ENCODE measurements at regions not wholly inside any gene's neighbourhood (a gene's known extent, or its start where the extent isn't known, plus 50 kb on each side); places are given as distances from the start of the nearest gene placed in this dataset.

GRCh38 chr12:16136219-16136988 lies 141.1 kb downstream of the SLC15A5 start:
- DNase-seq, result no peak

DNA sequence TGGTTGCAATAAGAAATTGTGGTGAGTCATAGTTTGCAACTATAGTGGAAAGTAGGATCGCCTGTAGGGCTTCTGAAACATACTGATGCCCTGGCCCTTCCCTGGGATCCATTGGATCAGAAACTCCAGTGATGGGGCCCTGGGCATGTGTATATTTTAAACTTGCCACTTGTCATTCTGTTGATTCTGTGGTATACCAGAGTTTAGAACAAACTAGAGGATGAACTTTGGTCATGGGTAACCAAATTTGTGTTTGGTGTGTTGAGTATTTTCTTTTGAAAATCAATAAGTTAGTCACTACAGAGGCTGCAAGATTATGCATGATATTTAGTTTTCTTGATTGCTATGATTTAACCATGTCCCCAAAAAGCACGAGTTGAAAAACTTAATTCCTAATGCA lies 142.2 kb downstream of the SLC15A5 start:
- no peak for DNase-seq

GRCh38 chr12:16130343-16130742 lies 147.1 kb downstream of the SLC15A5 start:
- DNase-seq, result no peak

DNA sequence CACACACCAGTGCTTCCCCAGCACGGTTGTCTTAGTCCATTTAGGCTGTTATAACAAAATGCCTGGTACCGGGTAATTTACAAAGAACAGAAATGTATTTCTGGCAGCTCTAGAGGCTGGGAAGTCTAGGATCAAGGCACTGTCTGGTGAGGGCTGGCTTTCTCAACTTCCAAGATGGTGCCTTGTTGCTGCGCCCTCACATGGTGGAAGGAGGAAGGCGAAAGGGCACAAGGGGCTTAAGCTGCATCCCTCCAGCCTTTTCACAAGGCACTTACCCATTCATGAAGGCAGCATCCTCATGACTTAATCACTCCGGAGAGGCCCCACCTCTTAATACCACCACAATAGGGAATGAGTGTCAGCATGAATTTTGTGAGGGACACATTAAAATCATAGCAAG lies 155.5 kb downstream of the SLC15A5 start:
- no peak for DNase-seq

- no peak for DNase-seq
Observed at GRCh38 chr12:16119618-16120415, 157.7 kb downstream of the SLC15A5 start.

GRCh38 chr12:16118586-16118985 lies 158.9 kb downstream of the SLC15A5 start:
- no peak for DNase-seq

GRCh38 chr12:16112612-16113560 lies 164.6 kb downstream of the SLC15A5 start:
- peak; percentile 27 for DNase-seq

GRCh38 chr12:16112130-16112529 lies 165.4 kb downstream of the SLC15A5 start:
- no peak for DNase-seq

- no peak for DNase-seq
Observed at GRCh38 chr12:16110596-16110995, 166.9 kb downstream of the SLC15A5 start.

DNA sequence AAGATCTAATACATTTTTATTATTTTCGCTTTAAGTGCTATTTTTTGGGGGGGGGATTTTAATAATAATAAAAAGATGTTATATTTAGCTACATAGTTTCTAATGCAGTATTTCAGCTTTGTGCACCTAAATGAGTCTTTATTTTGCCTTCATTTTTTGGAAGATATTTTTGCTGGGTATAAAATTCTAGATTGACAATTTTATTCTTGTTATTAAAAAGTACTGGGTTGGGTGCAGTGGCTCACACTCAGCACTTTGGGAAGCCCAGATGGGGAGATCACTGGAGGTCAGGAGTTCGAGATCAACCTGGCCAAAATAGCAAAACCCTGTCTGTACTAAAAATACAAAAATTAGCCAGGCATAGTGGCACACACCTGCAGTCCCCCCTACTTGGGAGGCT lies 173.6 kb downstream of the SLC15A5 start:
- DNase-seq, result no peak

GRCh38 chr12:16100206-16100605 lies 177.3 kb downstream of the SLC15A5 start:
- no peak for DNase-seq

GRCh38 chr12:16096273-16096849 lies 181.1 kb downstream of the SLC15A5 start:
- DNase-seq, result no peak

DNA sequence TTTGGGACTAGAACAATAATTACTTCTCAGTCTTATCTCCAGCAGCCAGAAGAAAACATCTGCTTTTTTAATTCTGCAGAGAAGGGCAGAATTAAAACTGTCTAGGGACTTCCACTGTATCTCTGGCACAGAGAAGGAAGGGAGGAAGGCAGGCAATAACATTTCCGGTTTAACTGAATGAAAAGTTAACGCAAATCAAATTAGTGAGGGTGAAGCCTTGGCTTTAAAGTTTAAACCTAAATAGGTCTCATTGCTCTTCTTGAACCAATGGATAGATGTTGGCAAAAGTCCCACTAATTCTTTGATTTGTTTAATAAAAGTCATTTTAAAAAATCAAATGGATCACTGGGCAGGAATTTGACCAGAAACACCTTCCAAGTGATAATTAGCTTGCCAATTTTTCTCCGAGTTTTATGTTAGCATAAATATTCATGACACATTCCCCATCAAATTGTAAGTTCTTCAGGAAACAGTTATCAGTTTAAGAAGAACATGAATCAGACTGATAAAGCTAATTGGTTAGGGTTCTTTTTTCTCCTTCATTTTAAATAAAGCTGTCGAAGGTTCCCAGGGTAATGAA lies 181.9 kb downstream of the SLC15A5 start:
- no peak for DNase-seq

GRCh38 chr12:16094437-16094836 lies 183.0 kb downstream of the SLC15A5 start:
- DNase-seq, result no peak

- DNase-seq, result no peak
Observed at GRCh38 chr12:16093825-16094224, 182.7 kb downstream of the DERA start.

DNA sequence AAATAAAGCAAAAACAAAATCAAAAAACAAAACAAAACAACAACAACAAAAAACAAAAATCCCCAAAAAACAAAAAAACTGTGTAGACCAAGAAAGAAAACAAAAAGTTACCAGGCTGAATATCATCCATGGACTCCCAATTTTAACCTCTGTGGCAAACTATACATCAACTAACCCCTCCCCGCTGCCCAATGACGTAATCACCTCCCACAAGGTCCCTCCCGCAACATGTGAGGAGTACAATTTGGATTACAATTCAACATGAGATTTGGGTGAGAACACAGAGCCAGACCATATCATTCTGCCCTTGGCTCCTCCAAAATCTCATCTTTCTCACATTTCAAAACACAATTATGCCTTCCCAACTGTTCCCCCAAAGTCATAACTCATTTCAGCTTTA lies 179.8 kb downstream of the DERA start:
- DNase-seq, result no peak

DNA sequence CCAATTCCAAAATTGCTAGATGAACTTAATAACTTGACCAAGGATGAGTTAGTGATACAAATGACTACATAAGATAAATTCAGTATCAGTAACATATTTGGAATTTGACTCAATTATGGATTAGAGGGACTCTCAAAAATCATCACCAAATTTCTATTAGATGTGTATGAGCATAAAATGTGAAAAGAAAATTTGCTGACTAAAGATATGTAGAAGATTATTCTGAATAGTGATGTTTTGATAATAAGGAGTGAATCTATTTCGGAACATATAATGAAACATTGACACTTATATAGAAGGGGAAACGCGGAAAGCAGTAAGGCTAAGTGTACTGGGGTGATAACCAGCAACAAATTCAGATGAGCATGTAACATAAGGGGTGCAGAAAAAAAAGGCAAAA lies 177.3 kb downstream of the DERA start:
- no peak for DNase-seq

Measured in DMS79 treated with DMSO at 0.1 percent for 48 hours (cell line).